Immature natural killer cell (primary cell): ENCODE measurements at regions not wholly inside any gene's neighbourhood (a gene's known extent, or its start where the extent isn't known, plus 50 kb on each side); places are given as distances from the start of the nearest gene placed in this dataset.

ENCODE experiments used
- DNase-seq, 3 donors: peaks; one replicate each; pipeline ENCODE4 v3.0.0; 2022; ENCODE audit warnings: mixed read lengths in 1 of 3
- H3K27ac Mint-ChIP-seq, 6 donors: one replicate each; pipeline ENCODE4 v1.8.0; 2020; ENCODE audit warnings: mixed read lengths in 6 of 6, mild to moderate bottlenecking in 5 of 6, inconsistent platforms in 4 of 6, moderate library complexity in 3 of 6
- H3K27me3 Mint-ChIP-seq, 3 donors: one replicate each; pipeline ENCODE4 v1.8.0; 2020 to 2021; ENCODE audit warnings: low read depth in 3 of 3, mild to moderate bottlenecking in 3 of 3, mixed read lengths in 3 of 3, moderate library complexity in 3 of 3, inconsistent platforms in 1 of 3
- H3K36me3 Mint-ChIP-seq, 3 donors: one replicate each; pipeline ENCODE4 v1.8.0; 2020; ENCODE audit warnings: mixed read lengths in 3 of 3, inconsistent platforms in 2 of 3, mild to moderate bottlenecking in 2 of 3
- H3K4me1 Mint-ChIP-seq, 2 donors: one replicate each; pipeline ENCODE4 v1.8.0; 2020; ENCODE audit warnings: inconsistent platforms in 2 of 2, mild to moderate bottlenecking in 2 of 2, mixed read lengths in 2 of 2, moderate library complexity in 1 of 2
- H3K4me3 Mint-ChIP-seq, 5 donors: one replicate each; pipeline ENCODE4 v1.8.0; 2020; ENCODE audit warnings: mild to moderate bottlenecking in 5 of 5, mixed read lengths in 5 of 5, inconsistent platforms in 3 of 5, moderate library complexity in 3 of 5
- H3K9me3 Mint-ChIP-seq, 6 donors: one replicate each; pipeline ENCODE4 v1.8.0; 2020; ENCODE audit warnings: mild to moderate bottlenecking in 6 of 6, mixed read lengths in 6 of 6, inconsistent platforms in 4 of 6, moderate library complexity in 3 of 6

DNA sequence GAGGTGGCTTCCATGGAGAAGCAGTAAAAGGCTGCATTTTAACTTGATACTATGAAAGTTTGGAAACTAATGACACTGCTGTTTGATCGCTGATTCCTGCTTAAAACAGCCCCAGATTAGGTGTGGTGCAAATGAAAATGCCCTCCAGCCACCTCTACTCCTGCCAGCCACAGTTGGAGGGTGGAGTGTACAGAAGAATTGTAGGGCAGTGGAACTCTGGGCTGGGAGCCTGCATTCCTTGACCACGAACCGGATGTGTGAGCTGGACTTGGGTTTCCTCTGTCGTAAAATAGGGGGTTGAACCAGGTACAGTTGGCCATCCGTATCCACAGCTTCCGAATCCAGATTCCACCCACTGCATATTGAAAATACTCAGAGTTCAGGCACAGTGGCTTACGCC, 84.6 kb upstream of the RFX8 start:
- Mint-ChIP-seq H3K4me3 (no peak overlapping the region), H3K27ac (no peak overlapping the region), H3K27me3 (peaks cover 2 to 10% (median 3%) of the 10 kb centered on the region in 3 donors), H3K4me1 (peaks cover 25 to 27% of the 10 kb centered on the region in 2 donors), H3K9me3 (peaks cover 0 to 9% (median 3%) of the 10 kb centered on the region in 6 donors), H3K36me3 (peaks cover 0 to 11% (median 4%) of the 10 kb centered on the region in 3 donors)
- DNase-seq, result no peak

DNA sequence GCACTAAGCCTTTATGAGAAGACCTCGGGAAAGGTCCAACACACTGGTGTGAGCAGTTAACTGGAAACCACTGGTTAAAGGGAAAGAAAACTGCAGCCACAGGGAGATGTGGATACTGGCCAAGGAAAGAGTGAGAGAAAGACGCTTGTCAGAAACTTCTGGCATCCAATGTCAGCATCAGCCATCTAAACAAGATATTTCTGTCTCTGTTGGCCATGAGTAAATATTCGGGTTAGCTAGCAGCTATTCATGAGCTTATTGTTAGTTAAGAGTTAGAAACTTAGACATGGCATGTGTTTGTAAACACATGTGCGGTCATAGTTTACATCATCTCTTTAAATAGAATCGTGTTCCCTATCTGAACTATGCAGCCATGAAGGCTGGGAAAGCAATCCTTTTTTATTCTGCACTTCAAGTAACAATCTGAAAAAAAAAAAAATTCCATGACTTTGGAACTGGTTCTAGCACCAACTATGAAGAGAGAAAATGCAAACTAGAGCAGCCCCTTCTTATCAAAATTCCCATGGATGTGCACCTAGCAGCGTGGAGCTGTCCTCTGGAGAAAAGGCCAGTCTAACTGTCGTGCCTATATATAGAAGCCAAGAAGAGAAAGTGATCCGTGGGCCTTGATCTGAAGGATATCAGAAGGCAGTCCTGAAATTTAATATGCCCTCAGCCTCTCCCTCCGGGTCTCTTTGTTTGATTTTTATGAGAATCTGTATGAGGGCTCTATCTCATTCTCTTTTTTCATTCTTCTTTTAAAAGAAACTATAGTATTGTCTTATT, 84.0 kb upstream of the RFX8 start:
- H3K36me3 Mint-ChIP-seq, result peaks cover 0 to 11% (median 4%) of the 10 kb centered on the region in 3 donors
- peaks cover 3 to 10% (median 4%) of the 10 kb centered on the region in 3 donors for H3K27me3 Mint-ChIP-seq
- H3K4me3 Mint-ChIP-seq, result no peak overlapping the region
- peaks cover 0 to 9% (median 3%) of the 10 kb centered on the region in 6 donors for H3K9me3 Mint-ChIP-seq
- peaks cover 25 to 27% of the 10 kb centered on the region in 2 donors for H3K4me1 Mint-ChIP-seq
- H3K27ac Mint-ChIP-seq, result no peak overlapping the region
- DNase-seq, result no peak

DNA sequence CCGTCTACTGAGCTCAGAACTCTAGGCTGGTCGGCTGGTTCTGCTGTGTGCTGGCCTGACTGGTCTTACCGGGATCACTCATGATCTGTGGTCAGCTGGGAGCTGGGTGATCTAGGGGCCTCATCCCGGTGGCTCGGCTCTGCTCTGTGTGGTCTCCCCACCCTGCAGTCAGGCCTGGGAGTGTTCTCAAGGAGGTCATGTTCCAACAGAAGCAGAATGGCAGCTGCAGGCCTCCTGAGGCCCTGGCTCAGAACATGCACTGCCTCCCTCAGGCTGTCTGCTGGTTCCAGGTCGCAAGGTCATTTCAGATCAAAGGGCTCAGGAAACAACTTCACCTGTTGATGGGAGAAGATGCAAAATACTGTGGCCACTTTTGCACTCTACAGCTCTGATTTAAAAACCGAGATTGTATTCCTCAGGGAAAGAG, 81.1 kb upstream of the RFX8 start:
- H3K27ac Mint-ChIP-seq, result no peak overlapping the region
- peaks cover 10% of the 10 kb centered on the region in 2 donors for H3K4me1 Mint-ChIP-seq
- H3K27me3 Mint-ChIP-seq, result peaks cover 0 to 4% (median 2%) of the 10 kb centered on the region in 3 donors
- no peak for DNase-seq
- H3K9me3 Mint-ChIP-seq, result peaks cover 0 to 9% (median 3%) of the 10 kb centered on the region in 6 donors
- peaks cover 0 to 5% (median 4%) of the 10 kb centered on the region in 3 donors for H3K36me3 Mint-ChIP-seq
- no peak overlapping the region for H3K4me3 Mint-ChIP-seq

DNA sequence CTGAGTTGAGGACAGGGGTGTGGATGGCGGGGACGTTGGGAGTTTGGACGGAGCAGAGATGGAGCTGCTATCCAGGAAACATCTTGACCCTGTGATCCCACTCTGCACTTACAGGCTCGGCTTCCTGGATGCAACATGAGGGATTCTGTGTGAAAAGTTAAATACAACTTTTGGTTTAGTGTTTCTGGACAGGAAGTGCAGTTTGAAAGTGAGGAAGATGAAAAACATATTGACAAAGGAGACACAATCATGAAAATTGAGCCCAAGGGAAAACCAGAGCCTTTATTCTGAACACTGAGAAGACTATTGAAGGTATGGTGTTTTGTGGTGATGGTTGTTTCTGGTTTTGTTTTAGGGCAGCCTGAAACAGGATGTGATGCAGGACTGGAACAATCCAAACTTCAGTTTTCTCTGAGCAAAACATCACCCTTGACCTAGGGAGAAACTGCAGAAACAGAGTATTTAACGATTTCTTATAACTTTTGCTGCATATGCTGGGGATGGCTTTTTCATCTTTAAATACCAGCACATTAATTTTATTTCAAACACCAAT, 76.5 kb upstream of the RFX8 start:
- Mint-ChIP-seq H3K27me3 (peaks cover 2 to 7% (median 2%) of the 10 kb centered on the region in 3 donors), H3K36me3 (no peaks in the 10 kb centered on the region), H3K9me3 (peaks cover 0 to 3% (median 0%) of the 10 kb centered on the region in 6 donors), H3K27ac (no peak overlapping the region), H3K4me1 (no peaks in the 10 kb centered on the region), H3K4me3 (no peak overlapping the region)
- no peak for DNase-seq

DNA sequence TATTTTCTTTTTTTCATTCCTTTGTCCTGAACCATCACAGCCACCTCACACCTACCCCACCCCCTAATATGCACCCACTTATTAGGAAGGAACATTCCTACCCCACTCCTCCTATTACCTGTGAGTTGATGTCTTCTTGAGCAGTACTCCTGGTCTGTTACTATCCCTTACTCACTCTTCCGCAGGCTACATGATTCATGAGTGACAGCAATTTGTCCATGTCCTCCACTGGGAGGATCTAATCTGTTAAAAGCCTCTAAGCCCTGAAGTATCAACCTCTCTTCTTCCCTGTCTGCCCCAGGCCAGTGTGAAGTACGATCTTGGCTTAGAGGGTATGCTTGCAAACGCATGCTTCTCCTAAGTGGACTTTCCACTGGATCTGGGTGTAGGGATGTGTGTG, 75.6 kb upstream of the RFX8 start:
- Mint-ChIP-seq H3K4me1 (no peaks in the 10 kb centered on the region), H3K27ac (no peak overlapping the region), H3K9me3 (no peaks in the 10 kb centered on the region), H3K27me3 (peaks cover 2 to 5% (median 2%) of the 10 kb centered on the region in 3 donors), H3K36me3 (no peaks in the 10 kb centered on the region), H3K4me3 (no peak overlapping the region)
- no peak for DNase-seq

DNA sequence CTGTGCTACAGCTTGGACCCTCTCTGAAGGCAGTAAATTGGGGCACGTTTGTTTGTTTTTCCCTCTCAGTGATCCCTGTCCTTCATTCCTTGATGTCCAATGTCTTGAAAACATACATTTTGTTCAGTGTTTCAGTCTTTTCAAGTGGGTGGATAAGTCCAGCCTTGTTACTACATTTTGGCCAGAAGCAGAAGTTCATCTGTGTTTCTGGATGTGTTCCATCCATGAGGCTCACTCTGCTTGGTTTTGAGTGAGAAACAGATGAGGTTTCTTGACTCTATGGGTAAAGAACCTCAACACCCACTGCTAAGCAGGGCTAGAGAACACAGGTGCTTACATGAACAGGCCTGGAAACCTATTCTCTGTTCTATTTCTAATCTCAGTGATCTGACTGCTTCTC, 74.5 kb upstream of the RFX8 start:
- Mint-ChIP-seq H3K9me3 (peaks cover 0 to under 1% (median 0%) of the 10 kb centered on the region in 6 donors), H3K36me3 (peaks cover 0 to 1% (median 0%) of the 10 kb centered on the region in 3 donors), H3K4me1 (no peaks in the 10 kb centered on the region), H3K4me3 (no peak overlapping the region), H3K27ac (no peak overlapping the region), H3K27me3 (peaks cover 2 to 5% (median 3%) of the 10 kb centered on the region in 3 donors)
- DNase-seq, result no peak

DNA sequence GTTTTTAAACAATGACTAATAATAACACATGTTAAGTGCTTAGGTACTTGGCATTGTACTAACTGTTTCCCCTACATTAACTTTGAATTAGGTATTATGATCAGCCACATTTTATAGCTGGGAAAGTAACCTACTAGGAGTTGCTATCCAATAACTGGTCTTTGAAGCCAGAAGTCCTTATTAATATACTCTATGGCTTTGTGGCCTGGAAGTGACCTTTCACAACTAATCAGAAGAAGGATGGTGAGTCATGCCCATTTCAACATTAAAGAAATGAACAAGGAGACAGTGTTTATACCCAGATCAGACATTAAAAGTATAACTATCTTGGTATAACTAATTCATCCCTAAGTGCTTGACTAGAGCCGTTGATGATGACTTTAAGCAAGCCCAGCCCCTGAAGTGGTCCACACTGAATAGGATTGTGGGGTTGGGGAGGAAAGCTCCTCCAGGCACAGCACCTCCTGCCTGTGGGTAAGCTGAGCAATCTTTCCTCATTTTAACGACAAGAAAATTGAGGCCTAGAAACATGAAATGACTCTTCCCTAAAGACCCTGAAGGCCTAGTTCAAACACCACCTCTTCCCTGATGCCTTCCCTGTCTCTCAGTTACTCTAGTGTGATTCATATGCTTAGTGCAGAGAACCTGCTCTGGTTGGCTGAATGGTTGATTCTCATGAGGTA, 71.6 kb upstream of the RFX8 start:
- Mint-ChIP-seq H3K9me3 (peaks cover 0 to 2% (median 0%) of the 10 kb centered on the region in 6 donors), H3K4me3 (no peak overlapping the region), H3K27me3 (peaks cover 2 to 8% (median 3%) of the 10 kb centered on the region in 3 donors), H3K4me1 (no peaks in the 10 kb centered on the region), H3K27ac (no peak overlapping the region), H3K36me3 (peaks cover 0 to 4% (median 0%) of the 10 kb centered on the region in 3 donors)
- no peak for DNase-seq

DNA sequence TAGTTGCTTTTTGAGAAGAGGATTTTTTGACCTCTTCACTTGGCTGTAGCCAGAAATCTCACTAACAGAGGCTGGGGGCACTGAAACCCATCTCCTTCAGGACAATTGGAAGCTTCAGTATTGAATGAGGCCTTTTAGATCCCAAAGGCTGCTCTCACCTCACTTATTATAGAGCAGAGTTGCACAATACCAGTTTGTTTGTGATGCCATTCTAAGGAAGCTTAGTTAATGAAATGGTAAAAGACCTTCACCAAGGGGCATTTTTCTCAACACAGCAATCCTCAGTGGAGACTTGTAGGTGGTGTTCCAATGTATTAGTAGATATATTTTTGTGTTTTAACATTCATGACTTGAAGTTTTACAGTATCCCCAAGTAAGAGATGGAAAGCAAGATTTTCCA, 71.0 kb upstream of the RFX8 start:
- no peaks in the 10 kb centered on the region for H3K4me1 Mint-ChIP-seq
- no peak for DNase-seq
- no peak overlapping the region for H3K4me3 Mint-ChIP-seq
- peaks cover 0 to 4% (median 0%) of the 10 kb centered on the region in 3 donors for H3K36me3 Mint-ChIP-seq
- H3K27ac Mint-ChIP-seq, result no peak overlapping the region
- peaks cover 2 to 8% (median 3%) of the 10 kb centered on the region in 3 donors for H3K27me3 Mint-ChIP-seq
- H3K9me3 Mint-ChIP-seq, result peaks cover 0 to 2% (median 0%) of the 10 kb centered on the region in 6 donors

DNA sequence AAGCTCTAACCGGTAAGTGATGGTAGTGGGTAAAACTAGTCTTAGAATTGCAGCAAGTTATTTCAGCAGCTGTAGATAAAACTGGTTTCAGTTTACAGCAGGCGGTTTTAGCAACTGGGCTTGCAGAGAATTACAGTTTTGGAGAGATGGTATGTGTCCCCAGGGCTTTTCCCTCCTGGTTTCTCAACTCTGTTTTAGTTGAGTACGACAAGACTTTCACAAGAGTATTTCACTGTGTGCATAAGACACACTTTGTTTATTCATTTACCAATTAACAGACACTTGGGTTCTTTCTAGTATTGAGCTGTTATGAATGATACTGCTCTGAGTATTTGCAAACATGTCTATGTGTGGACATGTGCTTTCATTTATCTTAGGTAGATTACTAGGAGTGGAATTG, 65.6 kb upstream of the RFX8 start:
- Mint-ChIP-seq H3K9me3 (peaks cover 0 to 2% (median 0%) of the 10 kb centered on the region in 6 donors), H3K36me3 (peaks cover 0 to 4% (median 0%) of the 10 kb centered on the region in 3 donors), H3K4me1 (no peaks in the 10 kb centered on the region), H3K27ac (no peak overlapping the region), H3K4me3 (no peak overlapping the region), H3K27me3 (peaks cover 0 to 5% (median 2%) of the 10 kb centered on the region in 3 donors)
- no peak for DNase-seq

DNA sequence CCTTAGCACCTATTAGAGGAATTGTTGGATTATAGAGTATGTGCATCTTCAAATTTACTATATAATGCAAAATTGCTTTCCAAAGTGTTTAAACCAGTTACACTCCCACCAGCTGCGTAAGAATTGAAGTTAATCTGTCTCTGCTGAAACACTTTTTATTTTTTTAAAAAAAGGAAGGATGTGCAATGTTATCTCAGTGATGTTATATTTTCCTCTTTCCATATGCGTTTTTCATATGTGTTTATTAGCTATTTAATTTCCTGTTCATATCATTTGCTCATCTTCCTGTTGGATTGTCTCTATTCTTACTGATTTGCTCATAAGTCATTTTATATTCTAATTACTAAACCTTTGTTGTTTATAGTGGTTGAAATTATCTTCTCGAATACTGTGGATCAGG, 63.2 kb upstream of the RFX8 start:
- Mint-ChIP-seq H3K27me3 (peaks cover 0 to 4% (median 2%) of the 10 kb centered on the region in 3 donors), H3K9me3 (no peaks in the 10 kb centered on the region), H3K27ac (no peak overlapping the region), H3K4me1 (no peaks in the 10 kb centered on the region), H3K4me3 (no peak overlapping the region), H3K36me3 (no peaks in the 10 kb centered on the region)
- DNase-seq, result no peak

DNA sequence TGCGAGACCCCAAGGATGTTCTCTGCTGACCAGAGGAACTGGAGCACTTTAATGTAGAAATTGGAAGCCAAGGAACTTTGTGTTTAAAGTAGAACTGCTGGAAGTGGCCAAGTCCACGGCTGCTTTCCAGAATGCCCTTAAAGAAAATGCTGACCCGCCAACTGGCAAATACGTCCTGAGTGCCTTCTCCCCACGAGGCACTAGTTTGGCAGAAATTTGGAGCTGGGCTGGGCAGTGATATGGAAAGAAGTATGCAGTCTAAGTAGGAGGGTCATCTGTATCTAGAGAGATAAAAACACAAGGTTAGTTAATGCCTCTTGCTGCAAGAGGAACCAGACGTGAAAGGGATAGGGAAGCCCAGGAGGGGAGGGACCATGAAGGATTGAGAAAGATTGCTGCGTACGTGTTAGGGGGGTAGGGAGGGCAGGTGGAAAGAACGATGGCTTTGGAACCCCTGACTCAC, 59.3 kb upstream of the RFX8 start:
- Mint-ChIP-seq H3K4me1 (no peaks in the 10 kb centered on the region), H3K27ac (no peak overlapping the region), H3K27me3 (peaks cover 0 to 3% (median 2%) of the 10 kb centered on the region in 3 donors), H3K4me3 (no peak overlapping the region), H3K9me3 (no peaks in the 10 kb centered on the region), H3K36me3 (no peaks in the 10 kb centered on the region)
- DNase-seq, result no peak

DNA sequence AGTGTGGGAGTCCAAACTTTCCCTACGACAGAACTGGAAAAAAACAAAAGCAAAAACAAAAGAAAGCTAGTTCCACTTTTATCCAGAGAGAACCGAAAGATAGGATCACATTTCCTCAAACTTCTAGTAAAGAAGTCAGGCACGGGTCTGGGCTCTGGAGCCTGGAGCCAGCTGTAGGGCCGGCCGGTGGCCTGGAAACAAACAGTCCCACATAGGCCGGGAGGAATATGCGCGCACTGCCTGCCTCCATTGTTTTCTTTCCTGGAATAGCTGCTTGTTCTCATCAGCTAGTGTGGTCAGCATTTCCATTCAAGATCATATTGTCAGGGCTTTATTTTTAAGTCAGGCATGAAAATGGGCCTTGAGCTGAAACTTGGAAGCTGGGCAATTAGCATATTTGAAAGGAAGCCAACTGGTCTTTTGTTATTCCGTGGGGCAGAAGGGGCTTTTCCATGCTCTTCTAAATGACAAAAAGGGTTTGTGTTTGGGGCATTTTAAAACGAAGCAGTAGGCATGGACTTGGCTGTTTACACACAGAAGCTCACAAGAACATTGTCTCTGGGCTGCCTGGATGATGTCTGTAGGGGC, 58.7 kb upstream of the RFX8 start:
- Mint-ChIP-seq H3K27me3 (peaks cover 0 to 3% (median 2%) of the 10 kb centered on the region in 3 donors), H3K4me3 (no peak overlapping the region), H3K4me1 (no peaks in the 10 kb centered on the region), H3K36me3 (no peaks in the 10 kb centered on the region), H3K27ac (no peak overlapping the region), H3K9me3 (no peaks in the 10 kb centered on the region)
- DNase-seq, result no peak

DNA sequence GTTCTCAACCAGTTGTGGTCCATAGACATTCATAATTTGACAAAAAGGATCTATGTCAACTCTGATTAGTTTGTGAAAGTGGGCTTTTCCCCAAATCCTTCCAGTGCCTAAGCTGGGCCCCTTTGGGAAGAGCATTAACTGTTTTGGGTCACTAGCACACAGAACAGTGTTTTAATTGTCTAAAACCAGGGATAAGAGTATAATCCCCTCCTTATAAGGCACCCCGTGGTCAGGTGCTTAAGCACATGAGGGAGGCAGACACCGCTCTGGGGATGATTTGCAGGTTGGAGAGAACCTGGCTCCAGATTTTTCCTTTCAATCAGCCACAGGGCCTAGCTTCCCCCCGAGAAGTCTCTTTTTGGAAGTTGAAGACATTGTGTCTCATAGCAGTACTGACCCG, 53.6 kb upstream of the RFX8 start:
- no peaks in the 10 kb centered on the region for H3K9me3 Mint-ChIP-seq
- H3K36me3 Mint-ChIP-seq, result no peaks in the 10 kb centered on the region
- H3K4me3 Mint-ChIP-seq, result no peak overlapping the region
- H3K4me1 Mint-ChIP-seq, result no peaks in the 10 kb centered on the region
- no peak overlapping the region for H3K27ac Mint-ChIP-seq
- peaks cover 0 to 6% (median 2%) of the 10 kb centered on the region in 3 donors for H3K27me3 Mint-ChIP-seq
- DNase-seq, result no peak
